Caco-2 (cell line): ENCODE measurements at regions not wholly inside any gene's neighbourhood (a gene's known extent, or its start where the extent isn't known, plus 50 kb on each side); places are given as distances from the start of the nearest gene placed in this dataset.

Experiments used
- BruUV-seq: library from RNA; stranded (reverse); fragments of 400-500 nt; replicated peaks from 2 replicates; lab custom pipeline; 2021; lab: Mats Ljungman, UMichigan
- CTCF ChIA-PET: fragments of 300-600 bp; sonication (Branson Sonifier 250); formaldehyde crosslinking; loops from one replicate; lab custom pipeline; 2022; ENCODE audit warnings: antibody characterized with exemption; lab: Charles Lee
- POLR2A ChIA-PET: fragments of 300-600 bp; sonication (Branson Sonifier 250); formaldehyde crosslinking; loops from one replicate; lab custom pipeline; 2022; ENCODE audit warnings: antibody characterized with exemption; lab: Charles Lee
- DNase-seq, 2 experiments: peaks; one replicate each; pipeline versions ENCODE4 v3.0.0 to v3.0.0-alpha.2; 2020 to 2022
- H3K27me3 ChIP-seq: replicated peaks from 2 replicates; pipeline ENCODE4 v1.6.0; 2011; ENCODE audit warnings: low read length; ENCODE audit not compliant: control insufficient read depth, insufficient read depth
- H3K36me3 ChIP-seq: 2 replicates; pipeline ENCODE4 v1.5.1; 2011; ENCODE audit warnings: low read length; ENCODE audit not compliant: control insufficient read depth, insufficient read depth
- H3K4me1 ChIP-seq: fragments of 250-450 bp; sonication (Bioruptor Pico); 2 replicates; pipeline ENCODE4 v1.5.1; 2020; ENCODE audit warnings: mild to moderate bottlenecking
- H3K4me3 ChIP-seq: 2 replicates; pipeline ENCODE4 v1.5.1; 2011; ENCODE audit warnings: low read depth, mild to moderate bottlenecking, control low read depth, low read length
- H3K9me3 ChIP-seq: fragments of 250-450 bp; sonication (Bioruptor Pico); 2 replicates; pipeline ENCODE4 v1.5.1; 2020; ENCODE audit warnings: mild to moderate bottlenecking, moderate library complexity
- H3K27ac Mint-ChIP-seq: one replicate; pipeline ENCODE4 v1.8.0; 2022; ENCODE audit warnings: mixed read lengths; ENCODE audit not compliant: unreplicated experiment
- H3K27me3 Mint-ChIP-seq: one replicate; pipeline ENCODE4 v1.8.0; 2022; ENCODE audit warnings: mixed read lengths; ENCODE audit not compliant: insufficient read depth, unreplicated experiment
- H3K36me3 Mint-ChIP-seq: one replicate; pipeline ENCODE4 v1.8.0; 2022; ENCODE audit warnings: mild to moderate bottlenecking, mixed read lengths; ENCODE audit not compliant: insufficient read depth, unreplicated experiment
- H3K4me1 Mint-ChIP-seq: one replicate; pipeline ENCODE4 v1.8.0; 2022; ENCODE audit warnings: low read depth, mixed read lengths; ENCODE audit not compliant: unreplicated experiment
- H3K4me3 Mint-ChIP-seq: one replicate; pipeline ENCODE4 v1.8.0; 2022; ENCODE audit warnings: mild to moderate bottlenecking, moderate library complexity, mixed read lengths; ENCODE audit not compliant: unreplicated experiment
- H3K9me3 Mint-ChIP-seq: one replicate; pipeline ENCODE4 v1.8.0; 2022; ENCODE audit warnings: mixed read lengths; ENCODE audit not compliant: unreplicated experiment
- CTCF ChIP-seq, 2 experiments: fragments of 200-600 bp in 1 of 2; IDR thresholded peaks; 1 replicate in 1 of 2; 2 replicates in 1 of 2; pipeline versions ENCODE4 v1.5.1 to v1.8.0; 2011 to 2022; ENCODE audit warnings: antibody characterized with exemption in 1 of 2, control low read depth in 1 of 2, inconsistent platforms in 1 of 2, low read depth in 1 of 2, low read length in 1 of 2, mild to moderate bottlenecking in 1 of 2, moderate library complexity in 1 of 2; ENCODE audit not compliant: insufficient read depth in 1 of 2, severe bottlenecking in 1 of 2, unreplicated experiment in 1 of 2
- intact Hi-C: fragments of 100-400 bp; cut with micrococcal nuclease; formaldehyde crosslinking; loops from one replicate; pipeline ENCODE4 v1.10.0; 2022; ENCODE audit not compliant: unreplicated experiment

- Histone ChIP-seq H3K9me3 (no peaks in the 10 kb centered on the region), H3K27me3 (no peaks in the 10 kb centered on the region; the same call in 1 of the 2 replicates), H3K4me1 (no peaks in the 10 kb centered on the region), H3K36me3 (no peaks in the 10 kb centered on the region), H3K4me3 (no peak overlapping the region)
- Mint-ChIP-seq H3K4me3 (no peak overlapping the region), H3K9me3 (no peaks in the 10 kb centered on the region), H3K27ac (no peak overlapping the region), H3K4me1 (no peaks in the 10 kb centered on the region), H3K27me3 (peaks cover 15% of the 10 kb centered on the region), H3K36me3 (no peaks in the 10 kb centered on the region)
- CTCF ChIA-PET = no interaction called here
- no TSS peak for BruUV-seq
- no peak for DNase-seq
- POLR2A ChIA-PET = no interaction called here
- intact Hi-C loops = no loop called here
- no peak for TF ChIP-seq CTCF (IDR thresholded peaks at IDR 0.05; ENCODE audit: insufficient read depth in 1 of 2, low read depth in 1 of 2, low read length in 1 of 2, severe bottlenecking in 1 of 2, unreplicated experiment in 1 of 2)
Observed at GRCh38 chr5:66342341-66342880, 198.3 kb downstream of the SREK1 start.

GRCh38 chr5:66343370-66344071, 199.4 kb downstream of the SREK1 start:
- Mint-ChIP-seq H3K27me3 (peaks cover 21% of the 10 kb centered on the region), H3K27ac (no peak overlapping the region), H3K4me1 (no peaks in the 10 kb centered on the region), H3K4me3 (no peak overlapping the region), H3K36me3 (no peaks in the 10 kb centered on the region), H3K9me3 (no peaks in the 10 kb centered on the region)
- ChIA-PET POLR2A (no interaction called here), CTCF (interaction anchor here (1.3 kb wide), 1 partner anchor 37 kb away, joined by 3 read pairs; no protein-coding TSS in a partner anchor)
- no peak for DNase-seq
- BruUV-seq = no TSS peak
- TF ChIP-seq CTCF (IDR thresholded peaks at IDR 0.05; ENCODE audit: insufficient read depth in 1 of 2, low read depth in 1 of 2, low read length in 1 of 2, severe bottlenecking in 1 of 2, unreplicated experiment in 1 of 2) = no peak
- H3K27me3 ChIP-seq = no peaks in the 10 kb centered on the region; the same call in 1 of the 2 replicates
- H3K9me3 ChIP-seq = no peaks in the 10 kb centered on the region
- intact Hi-C loops = no loop called here
- no peaks in the 10 kb centered on the region for H3K4me1 ChIP-seq
- H3K4me3 ChIP-seq = no peak overlapping the region
- H3K36me3 ChIP-seq = no peaks in the 10 kb centered on the region

DNA sequence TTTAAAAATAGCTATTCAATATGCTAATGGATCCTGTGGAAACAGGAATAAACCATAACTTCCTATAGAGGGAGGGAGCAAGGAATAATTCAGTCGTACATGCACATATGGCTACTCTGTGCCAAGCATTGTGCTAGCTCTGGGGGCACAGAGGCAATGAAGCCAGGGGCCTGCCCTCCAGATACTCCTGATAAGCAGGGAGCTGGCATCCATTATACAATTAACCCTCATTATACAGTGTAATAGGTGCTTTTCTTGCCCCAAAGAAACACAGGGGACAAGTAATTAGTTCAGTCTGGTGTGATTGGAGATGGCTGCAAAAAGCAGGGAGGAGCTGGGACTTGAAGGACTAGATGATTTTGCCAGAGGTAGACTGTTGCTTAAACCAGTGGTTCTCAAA, 200.4 kb downstream of the SREK1 start:
- no peaks in the 10 kb centered on the region for H3K36me3 Mint-ChIP-seq

More for the DNA sequence above, 200.4 kb downstream of the SREK1 start:
- no peak overlapping the region for H3K4me3 ChIP-seq
- no peaks in the 10 kb centered on the region for H3K36me3 ChIP-seq
- intact Hi-C loops = no loop called here
- POLR2A ChIA-PET = no interaction called here
- no peak for TF ChIP-seq CTCF (IDR thresholded peaks at IDR 0.05; ENCODE audit: insufficient read depth in 1 of 2, low read depth in 1 of 2, low read length in 1 of 2, severe bottlenecking in 1 of 2, unreplicated experiment in 1 of 2)
- DNase-seq = no peak
- H3K9me3 Mint-ChIP-seq = no peaks in the 10 kb centered on the region
- no peaks in the 10 kb centered on the region for H3K27me3 ChIP-seq
- H3K27ac Mint-ChIP-seq = no peak overlapping the region
- H3K27me3 Mint-ChIP-seq = peaks cover 21% of the 10 kb centered on the region
- BruUV-seq = no TSS peak
- no peaks in the 10 kb centered on the region for H3K9me3 ChIP-seq
- CTCF ChIA-PET = interaction anchor here (1.3 kb wide), 1 partner anchor 38 kb away, joined by 3 read pairs; no protein-coding TSS in a partner anchor
- no peak overlapping the region for H3K4me3 Mint-ChIP-seq
- H3K4me1 ChIP-seq = no peaks in the 10 kb centered on the region
- no peaks in the 10 kb centered on the region for H3K4me1 Mint-ChIP-seq
